EL (cell line): ENCODE measurements at regions not wholly inside any gene's neighbourhood (a gene's known extent, or its start where the extent isn't known, plus 50 kb on each side); places are given as distances from the start of the nearest gene placed in this dataset.

Experiments used
- DNase-seq: peaks from one replicate; pipeline ENCODE4 v3.0.0-alpha.2; 2016

GRCh38 chr1:87935130-87935529 lies 606.5 kb downstream of the LMO4 start:
- DNase-seq = no peak

GRCh38 chr1:87937831-87938395 lies 609.2 kb downstream of the LMO4 start:
- no peak for DNase-seq

- DNase-seq = no peak
Measured at GRCh38 chr1:87938631-87939030, 610.0 kb downstream of the LMO4 start.

GRCh38 chr1:87939444-87939843 lies 610.8 kb downstream of the LMO4 start:
- no peak for DNase-seq

GRCh38 chr1:87940421-87940820 lies 611.7 kb downstream of the LMO4 start:
- DNase-seq = no peak

GRCh38 chr1:87941337-87941946 lies 612.8 kb downstream of the LMO4 start:
- DNase-seq = no peak

- DNase-seq = no peak
Measured at GRCh38 chr1:87942165-87942564, 613.5 kb downstream of the LMO4 start.

GRCh38 chr1:87949711-87950110 lies 621.0 kb downstream of the LMO4 start:
- no peak for DNase-seq

GRCh38 chr1:87950369-87950768 lies 621.7 kb downstream of the LMO4 start:
- no peak for DNase-seq

GRCh38 chr1:87951409-87951808 lies 622.7 kb downstream of the LMO4 start:
- DNase-seq = no peak

- no peak for DNase-seq
Measured at GRCh38 chr1:87951852-87952251, 623.2 kb downstream of the LMO4 start.

- DNase-seq = no peak
Measured at GRCh38 chr1:87953121-87953520, 624.4 kb downstream of the LMO4 start.

GRCh38 chr1:87953732-87954344 lies 625.2 kb downstream of the LMO4 start:
- DNase-seq = peak; percentile 67

- no peak for DNase-seq
Measured at GRCh38 chr1:87955038-87955437, 626.4 kb downstream of the LMO4 start.

- peak; percentile 98 for DNase-seq
Measured at GRCh38 chr1:87956072-87956471, 627.4 kb downstream of the LMO4 start.

- DNase-seq = peak; percentile 29
Measured at GRCh38 chr1:87956750-87957149, 628.1 kb downstream of the LMO4 start.

- DNase-seq = no peak
Measured at GRCh38 chr1:87957331-87957730, 628.7 kb downstream of the LMO4 start.

GRCh38 chr1:87958201-87958600 lies 629.5 kb downstream of the LMO4 start:
- no peak for DNase-seq

GRCh38 chr1:87958716-87959115 lies 630.0 kb downstream of the LMO4 start:
- DNase-seq = no peak

GRCh38 chr1:87959236-87959635 lies 630.6 kb downstream of the LMO4 start:
- no peak for DNase-seq

GRCh38 chr1:87961992-87962391 lies 633.3 kb downstream of the LMO4 start:
- DNase-seq = no peak

GRCh38 chr1:87963556-87963955 lies 634.9 kb downstream of the LMO4 start:
- DNase-seq = peak; percentile 33

GRCh38 chr1:87965193-87965592 lies 636.5 kb downstream of the LMO4 start:
- DNase-seq = no peak

GRCh38 chr1:87968197-87968955 lies 639.7 kb downstream of the LMO4 start:
- peak; percentile 59 for DNase-seq
